Cerebellar cortex (tissue), 1 donor: ENCODE measurements at regions not wholly inside any gene's neighbourhood (a gene's known extent, or its start where the extent isn't known, plus 50 kb on each side); places are given as distances from the start of the nearest gene placed in this dataset.

Experiments
- DNase-seq: peaks from one replicate; pipeline ENCODE4 v3.0.0-alpha.2; 2015; ENCODE audit warnings: low spot score

DNA sequence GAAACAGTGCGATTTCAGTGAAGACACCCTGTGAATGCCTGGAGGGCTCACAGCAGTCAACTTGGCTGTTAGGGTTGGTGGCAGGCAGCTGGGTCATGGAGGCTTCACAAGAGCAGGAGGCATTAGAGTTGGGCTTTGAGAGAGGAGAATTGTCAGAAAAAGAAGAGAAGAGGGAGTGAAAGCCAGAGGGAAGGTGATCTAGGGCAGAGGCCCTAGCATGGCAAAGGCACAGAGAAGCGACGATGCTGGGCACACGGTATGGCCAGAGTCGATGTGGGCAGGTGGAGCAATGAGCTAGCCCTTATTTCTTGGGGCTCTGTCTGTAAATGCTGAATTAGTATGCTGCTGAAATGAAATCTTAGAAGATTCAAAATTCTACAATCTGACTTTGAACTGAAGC lies 52.6 kb upstream of the OLFM4 start:
- no peak for DNase-seq

GRCh38 chr13:52975161-52975560 lies 53.5 kb upstream of the OLFM4 start:
- no peak for DNase-seq

- DNase-seq: no peak
Observed at GRCh38 chr13:52974711-52975110, 53.9 kb upstream of the OLFM4 start.

DNA sequence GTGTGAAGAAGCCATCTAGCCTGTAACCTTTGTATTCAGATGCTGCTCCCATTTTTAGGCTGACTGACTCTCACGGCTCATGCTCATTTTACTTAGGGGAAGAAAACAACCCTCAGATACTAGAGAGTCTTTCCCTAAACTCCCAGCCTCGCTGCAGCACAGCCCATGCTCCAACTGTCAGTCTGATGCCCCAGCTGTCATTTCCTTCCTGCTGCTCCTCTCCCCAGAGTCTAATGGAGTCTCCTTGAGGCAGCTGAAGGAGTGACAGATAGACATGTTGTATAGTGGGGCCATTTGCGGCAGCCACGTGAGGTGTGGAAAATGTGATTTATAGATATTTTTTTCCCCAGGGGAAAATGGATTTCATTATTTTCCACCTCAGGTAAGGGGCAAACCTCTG lies 59.2 kb upstream of the OLFM4 start:
- DNase-seq: no peak

- DNase-seq: peak; percentile 54
Observed at GRCh38 chr13:52968074-52968700, 60.4 kb upstream of the OLFM4 start.

DNA sequence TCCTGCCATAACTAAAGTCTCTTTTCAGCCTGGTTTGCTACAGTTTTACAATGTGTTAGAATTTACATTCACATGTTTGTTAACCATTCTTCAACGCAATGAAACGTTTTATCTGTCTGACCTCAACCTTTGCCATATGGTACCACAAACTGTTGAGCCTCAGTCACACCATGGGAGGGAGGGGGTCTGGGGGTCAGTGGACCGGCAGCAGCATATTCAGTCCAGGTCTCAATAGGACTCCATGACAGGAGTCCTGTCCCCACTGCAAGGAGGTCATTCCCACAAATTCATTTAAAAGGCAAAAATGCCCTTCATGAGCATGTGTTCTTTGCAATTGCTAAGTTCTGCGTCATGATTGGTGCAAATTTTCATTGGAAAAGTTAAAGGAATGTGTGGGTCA lies 66.6 kb upstream of the OLFM4 start:
- DNase-seq: no peak

- DNase-seq: no peak
Observed at GRCh38 chr13:52961256-52961910, 67.2 kb upstream of the OLFM4 start.

DNA sequence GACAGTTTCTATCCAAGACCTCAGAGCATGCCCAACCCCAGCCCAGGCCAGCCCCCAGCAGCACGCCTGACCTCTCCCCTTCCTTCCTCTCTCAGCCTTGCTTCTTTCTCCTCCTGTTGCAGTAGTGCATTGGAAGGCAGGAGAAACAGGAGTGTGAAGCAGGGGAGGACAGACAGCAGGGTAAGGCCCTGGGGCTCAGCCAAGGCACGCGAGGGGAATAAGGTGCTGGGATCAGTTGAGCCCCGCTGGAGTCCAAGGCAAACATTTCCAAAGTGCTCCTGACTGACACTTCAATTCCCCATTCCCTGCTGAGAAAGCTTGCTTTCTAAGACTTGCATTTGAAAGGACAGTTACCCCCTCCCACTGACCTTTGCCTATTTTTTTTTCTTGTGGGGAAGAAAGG lies 73.1 kb upstream of the OLFM4 start:
- no peak for DNase-seq

DNA sequence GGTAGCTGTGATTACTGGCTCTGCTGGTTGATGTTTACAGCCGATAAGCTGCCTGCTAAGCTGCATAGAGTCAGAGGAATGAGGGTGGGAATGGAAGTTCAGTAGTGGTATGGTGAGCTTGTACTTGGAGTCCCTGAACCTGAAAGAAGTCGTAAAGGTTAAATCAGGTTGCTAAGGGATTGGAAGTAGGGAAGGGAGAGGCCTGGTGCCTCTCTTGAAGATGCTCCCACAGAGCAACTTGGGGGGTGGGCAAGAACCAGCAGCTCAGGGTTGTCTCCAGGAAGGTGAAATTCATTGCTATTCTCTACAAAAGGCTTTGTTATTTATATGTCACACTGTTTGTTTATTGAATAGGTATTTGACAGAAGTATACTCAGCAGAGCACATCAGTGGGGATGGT lies 73.8 kb upstream of the OLFM4 start:
- DNase-seq: no peak

DNA sequence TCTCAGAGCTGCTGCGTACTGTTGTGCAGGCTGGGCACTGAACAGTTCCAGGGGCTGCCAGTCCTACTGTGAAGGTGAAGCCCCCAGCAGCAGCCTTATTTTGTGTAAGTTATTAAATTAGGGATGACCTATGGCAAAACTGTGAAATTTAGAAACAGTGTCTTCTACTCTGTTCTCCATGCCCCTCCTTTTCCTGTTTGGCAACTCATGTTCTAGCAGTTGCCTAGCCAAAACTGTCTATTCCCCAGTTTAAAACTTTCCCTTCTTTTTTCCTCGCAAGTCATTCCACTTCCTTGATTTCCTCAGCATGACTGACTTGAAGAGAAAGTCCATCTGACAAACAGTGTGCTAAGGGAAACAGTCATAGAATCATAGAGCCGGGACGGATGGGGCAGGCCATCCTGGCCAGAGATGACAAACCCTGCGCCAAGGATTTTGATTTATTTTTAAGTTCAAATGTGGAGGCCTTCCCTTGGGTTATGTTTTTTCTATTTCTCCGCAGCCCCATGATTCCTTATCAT lies 78.1 kb upstream of the OLFM4 start:
- DNase-seq: no peak

GRCh38 chr13:52949742-52950141 lies 78.9 kb upstream of the OLFM4 start:
- DNase-seq: peak; percentile 7

GRCh38 chr13:52949044-52949443 lies 79.6 kb upstream of the OLFM4 start:
- DNase-seq: no peak

- no peak for DNase-seq
Observed at GRCh38 chr13:52947921-52948373, 80.7 kb upstream of the OLFM4 start.

- DNase-seq: no peak
Observed at GRCh38 chr13:52945348-52945747, 83.3 kb upstream of the OLFM4 start.

- DNase-seq: no peak
Observed at GRCh38 chr13:52944697-52945096, 83.9 kb upstream of the OLFM4 start.

- DNase-seq: no peak
Observed at GRCh38 chr13:52938065-52938464, 89.6 kb upstream of the PCDH8 start.

- no peak for DNase-seq
Observed at GRCh38 chr13:52936806-52937205, 88.4 kb upstream of the PCDH8 start.

- DNase-seq: no peak
Observed at GRCh38 chr13:52934258-52934657, 85.8 kb upstream of the PCDH8 start.

DNA sequence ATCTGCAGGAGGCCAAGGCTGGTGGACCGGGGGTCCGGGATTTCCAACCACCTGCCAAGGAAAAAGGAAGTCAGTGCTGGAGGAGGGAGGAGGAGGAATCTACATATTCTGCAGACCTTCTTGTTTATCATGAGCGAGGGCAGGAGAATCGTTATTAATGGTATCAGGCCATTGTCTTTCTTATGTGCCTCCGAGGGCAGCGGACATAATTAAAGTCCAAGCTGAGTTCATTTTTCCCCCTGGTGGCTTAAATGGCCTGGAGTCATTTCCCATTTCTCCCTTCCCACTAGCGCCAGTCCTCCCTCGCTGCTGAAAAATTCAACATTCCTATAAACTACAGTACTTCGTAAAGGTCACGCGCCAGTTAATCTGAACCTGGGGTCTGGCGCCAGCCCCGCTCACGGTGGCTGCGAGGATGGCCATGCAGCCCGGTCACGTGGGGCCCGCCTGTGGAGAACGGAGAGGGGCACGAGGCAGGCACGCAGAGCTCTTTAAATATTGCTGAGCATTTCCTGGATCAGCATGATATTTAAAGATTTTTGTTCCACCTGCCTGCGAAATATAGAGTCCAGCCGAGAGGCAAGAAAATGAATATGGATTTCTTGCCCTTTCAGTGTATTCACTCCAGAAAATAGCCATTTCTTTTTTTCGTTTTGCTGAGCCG lies 85.2 kb upstream of the PCDH8 start:
- no peak for DNase-seq

DNA sequence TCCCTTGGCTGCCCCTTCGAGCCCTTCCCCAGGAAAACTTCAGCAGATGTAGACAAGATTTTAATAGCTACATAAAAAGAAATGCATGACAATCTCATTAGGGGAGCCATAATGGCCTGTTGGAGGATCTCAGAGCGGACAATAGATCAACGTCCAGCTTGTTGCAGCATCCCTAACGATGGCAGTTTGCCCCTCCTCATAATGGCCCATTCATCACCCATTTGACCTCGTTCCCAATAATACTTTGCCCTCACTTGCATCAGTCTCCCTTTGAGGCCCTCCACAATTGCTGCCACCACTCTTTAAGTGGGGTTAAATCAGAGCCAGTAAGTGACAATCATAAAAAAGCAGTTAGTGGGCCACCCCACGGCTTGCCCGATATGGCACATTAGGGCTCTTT lies 84.7 kb upstream of the PCDH8 start:
- no peak for DNase-seq

DNA sequence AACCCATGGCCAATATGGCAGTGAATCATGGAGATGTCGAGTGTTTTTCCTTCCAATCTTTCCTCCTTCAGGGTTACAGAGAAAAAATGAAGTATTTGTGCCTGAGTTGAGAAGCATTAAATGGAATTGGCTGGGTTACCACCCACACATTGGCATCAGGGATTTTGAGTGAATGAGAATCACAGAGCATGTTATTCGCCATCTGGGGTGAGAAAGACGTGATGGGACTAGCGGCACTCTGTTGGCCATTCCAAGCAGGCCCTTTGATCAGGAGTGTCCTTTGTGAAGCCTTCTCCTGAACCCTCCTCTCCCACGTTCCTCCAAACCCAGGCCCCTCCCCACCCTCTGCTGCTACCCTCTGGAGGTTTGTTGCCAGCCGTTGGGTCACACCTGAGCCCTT lies 84.2 kb upstream of the PCDH8 start:
- no peak for DNase-seq

GRCh38 chr13:52931539-52932431 lies 83.3 kb upstream of the PCDH8 start:
- no peak for DNase-seq
